ENCODE measurements at regions not wholly inside any gene's neighbourhood (a gene's known extent, or its start where the extent isn't known, plus 50 kb on each side); places are given as distances from the start of the nearest gene placed in this dataset.

DNA sequence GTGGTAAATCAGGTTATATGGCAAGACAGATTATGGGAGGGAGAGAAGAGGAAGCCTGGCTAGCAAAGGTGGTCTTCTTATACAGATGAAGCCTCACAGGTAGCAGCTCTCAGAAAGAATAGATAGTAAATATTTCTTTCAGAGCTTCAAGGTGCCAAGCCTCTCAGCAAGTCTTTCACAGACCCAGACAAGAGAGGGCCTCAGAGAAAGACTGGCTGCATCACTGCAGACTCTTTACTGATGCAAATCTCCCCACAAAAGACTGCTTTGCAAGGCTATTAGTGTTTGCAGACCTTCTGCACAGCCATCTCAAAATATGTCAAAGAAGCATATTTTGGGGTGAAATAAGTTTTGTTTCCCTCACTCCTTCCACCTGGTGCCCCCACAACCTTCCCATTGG, 372.4 kb upstream of the RND3 start:
- no peak overlapping the region for H4K5ac ChIP-seq (ENCODE audit: insufficient read length, low read depth, low read length)
- H3K23me2 ChIP-seq (ENCODE audit: insufficient read length, low read depth, low read length, poor library complexity, severe bottlenecking), result no peaks in the 10 kb centered on the region
- no peak overlapping the region for H2AFZ ChIP-seq (ENCODE audit: low read length)
- H3K14ac ChIP-seq (ENCODE audit: insufficient read depth, low read length), result no peak overlapping the region
- peaks cover 5% of the 10 kb centered on the region; the same call in 1 of the 2 replicates for H3K4me1 ChIP-seq (ENCODE audit: insufficient read depth, low read length)
- H3K27me3 ChIP-seq (ENCODE audit: insufficient read depth, low read length), result no peaks in the 10 kb centered on the region
- H3K23ac ChIP-seq (ENCODE audit: insufficient read length, low read depth, low read length), result no peak overlapping the region
- no peak overlapping the region for H4K91ac ChIP-seq (ENCODE audit: insufficient read length, low read depth, low read length)
- no peak overlapping the region for H3K18ac ChIP-seq (ENCODE audit: insufficient read length, low read depth, low read length)
- no peak overlapping the region for H2BK12ac ChIP-seq (ENCODE audit: insufficient read length, low read depth, low read length)
- H3K79me1 ChIP-seq (ENCODE audit: insufficient read depth, low read depth, low read length, poor library complexity, severe bottlenecking), result no peaks in the 10 kb centered on the region
- peaks cover 23% of the 10 kb centered on the region in 2 experiments for H3K4me1 Mint-ChIP-seq
- peaks cover 15% of the 10 kb centered on the region for H3K9me3 ChIP-seq (ENCODE audit: control insufficient read depth, low read depth, low read length)
- no peaks in the 10 kb centered on the region for H4K20me1 ChIP-seq (ENCODE audit: control insufficient read depth, insufficient read depth, insufficient read length)
- H3K36me3 Mint-ChIP-seq (ENCODE audit: insufficient read depth in 1 of 3, low read depth in 3 of 3), result peaks cover 25 to 37% (median 33%) of the 10 kb centered on the region in 3 experiments
- H3K79me2 ChIP-seq (ENCODE audit: insufficient read depth, low read length), result no peaks in the 10 kb centered on the region
- H3K9ac ChIP-seq (ENCODE audit: extremely low read depth, insufficient read length, low read length), result no peak overlapping the region
- TF ChIP-seq, protein P1, sequence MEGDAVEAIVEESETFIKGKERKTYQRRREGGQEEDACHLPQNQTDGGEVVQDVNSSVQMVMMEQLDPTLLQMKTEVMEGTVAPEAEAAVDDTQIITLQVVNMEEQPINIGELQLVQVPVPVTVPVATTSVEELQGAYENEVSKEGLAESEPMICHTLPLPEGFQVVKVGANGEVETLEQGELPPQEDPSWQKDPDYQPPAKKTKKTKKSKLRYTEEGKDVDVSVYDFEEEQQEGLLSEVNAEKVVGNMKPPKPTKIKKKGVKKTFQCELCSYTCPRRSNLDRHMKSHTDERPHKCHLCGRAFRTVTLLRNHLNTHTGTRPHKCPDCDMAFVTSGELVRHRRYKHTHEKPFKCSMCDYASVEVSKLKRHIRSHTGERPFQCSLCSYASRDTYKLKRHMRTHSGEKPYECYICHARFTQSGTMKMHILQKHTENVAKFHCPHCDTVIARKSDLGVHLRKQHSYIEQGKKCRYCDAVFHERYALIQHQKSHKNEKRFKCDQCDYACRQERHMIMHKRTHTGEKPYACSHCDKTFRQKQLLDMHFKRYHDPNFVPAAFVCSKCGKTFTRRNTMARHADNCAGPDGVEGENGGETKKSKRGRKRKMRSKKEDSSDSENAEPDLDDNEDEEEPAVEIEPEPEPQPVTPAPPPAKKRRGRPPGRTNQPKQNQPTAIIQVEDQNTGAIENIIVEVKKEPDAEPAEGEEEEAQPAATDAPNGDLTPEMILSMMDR (conservative IDR thresholded peaks at IDR 0.05), result no peak
- H3K27ac ChIP-seq (ENCODE audit: insufficient read length, low read depth, low read length), result no peak overlapping the region
- H2BK5ac ChIP-seq (ENCODE audit: insufficient read length, low read length), result no peak overlapping the region
- H2BK20ac ChIP-seq (ENCODE audit: low read depth, low read length, poor library complexity, severe bottlenecking), result no peak overlapping the region
- H3K4ac ChIP-seq (ENCODE audit: low read depth, low read length), result no peak overlapping the region
- no peak overlapping the region for H3K4me2 ChIP-seq (ENCODE audit: insufficient read depth, insufficient read length, low read length)
- H3K27ac Mint-ChIP-seq, result peak overlapping the region; percentile 28 to 90 (median 45); a peak in 6 of 7 replicates
- no peak overlapping the region for H3K56ac ChIP-seq (ENCODE audit: insufficient read length, low read depth, low read length)
- H2AK5ac ChIP-seq (ENCODE audit: insufficient read length, low read length), result no peak overlapping the region
- H2BK15ac ChIP-seq (ENCODE audit: low read depth, low read length), result no peak overlapping the region
- peak; percentile 34 for DNase-seq
- no peak overlapping the region; a peak in 1 of 5 replicates for H3K4me3 Mint-ChIP-seq
- H3T11ph ChIP-seq (ENCODE audit: low read length), result no peak overlapping the region
- H3K27me3 Mint-ChIP-seq (ENCODE audit: low read depth), result no peaks in the 10 kb centered on the region
- H2BK120ac ChIP-seq (ENCODE audit: low read depth, low read length, poor library complexity, severe bottlenecking), result no peak overlapping the region
- H4K8ac ChIP-seq (replicated peaks; ENCODE audit: insufficient read length, low read depth, low read length), result no peak overlapping the region
- H3K9me3 Mint-ChIP-seq, result peaks cover 31 to 53% of the 10 kb centered on the region in 2 experiments

Measured in H9 (cell line).